HG02981 (cell line): ENCODE measurements at regions not wholly inside any gene's neighbourhood (a gene's known extent, or its start where the extent isn't known, plus 50 kb on each side); places are given as distances from the start of the nearest gene placed in this dataset.

ENCODE experiments used
- ATAC-seq: cut with Tn5 transposase; IDR thresholded peaks from one replicate; pipeline ENCODE4 v1.9.1; 2021; ENCODE audit warnings: mild to moderate bottlenecking, moderate library complexity; ENCODE audit not compliant: unreplicated experiment

DNA sequence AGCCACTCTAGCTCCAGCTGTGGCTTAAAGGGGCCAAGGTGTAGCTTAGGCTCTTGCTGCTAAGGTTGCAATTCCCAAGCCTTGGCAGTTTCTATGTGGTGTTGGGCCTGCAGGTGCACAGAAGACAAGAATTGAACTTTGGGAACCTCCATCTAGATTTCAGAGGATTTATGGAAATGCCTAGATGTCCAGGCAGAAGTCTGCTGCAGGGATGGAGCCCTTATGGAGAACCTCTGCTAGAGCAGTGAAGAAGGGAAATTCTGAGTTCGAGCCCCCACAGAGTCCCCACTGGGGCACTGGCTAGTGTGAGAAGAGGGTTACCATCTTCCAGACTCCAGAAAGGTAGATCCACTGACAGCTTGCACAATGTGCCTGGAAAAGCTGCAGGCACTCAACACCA lies 694.7 kb downstream of the SLC16A7 start:
- ATAC-seq = no peak

DNA sequence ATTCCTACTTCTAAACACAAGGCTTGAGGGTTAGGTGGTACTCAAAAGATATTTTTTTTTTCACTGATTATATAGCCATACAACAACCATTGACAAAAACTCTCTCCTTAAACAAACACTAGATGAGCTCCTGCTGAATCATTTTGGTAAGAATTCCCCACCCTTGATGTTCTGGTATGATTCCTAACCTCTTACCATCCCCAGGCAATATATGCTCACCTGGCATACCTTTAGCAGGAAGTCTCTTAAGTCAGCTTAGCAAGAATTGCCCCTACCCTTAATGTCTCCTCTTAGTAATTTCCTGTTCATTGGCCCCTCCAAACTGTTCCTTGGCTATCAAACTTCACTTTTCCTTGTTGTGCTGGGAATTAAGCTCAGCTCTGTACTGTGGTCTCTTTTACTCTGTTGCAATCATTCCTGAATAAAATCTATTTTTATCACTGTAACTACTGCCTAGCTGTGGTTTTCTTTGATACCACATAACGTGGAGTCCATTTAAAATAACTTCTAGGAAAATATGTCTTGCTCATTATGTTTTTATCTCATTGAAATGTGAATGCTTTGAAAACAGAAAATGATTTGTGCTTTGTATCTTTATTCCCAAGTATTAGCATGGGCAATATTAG lies 712.6 kb downstream of the SLC16A7 start:
- ATAC-seq = no peak

DNA sequence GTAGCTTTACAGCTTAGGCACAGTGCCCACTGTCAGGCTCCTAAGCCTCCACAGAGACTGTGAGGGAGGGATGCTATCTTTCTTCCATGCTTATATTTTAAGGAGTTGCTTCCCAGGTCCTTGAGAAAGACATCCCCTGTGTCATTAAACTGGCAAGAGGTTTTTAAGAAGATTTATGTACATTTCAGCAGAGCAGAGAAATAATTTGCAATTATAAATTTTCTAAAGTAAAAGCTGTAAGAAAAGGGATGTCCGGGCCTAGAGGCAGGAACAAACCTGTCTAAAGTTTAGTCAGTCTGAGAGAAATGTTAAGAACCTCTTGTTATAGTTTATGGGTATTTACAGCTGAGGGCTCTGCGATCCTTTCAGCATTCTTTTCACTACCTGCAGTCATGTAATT lies 716.1 kb downstream of the SLC16A7 start:
- ATAC-seq = no peak

DNA sequence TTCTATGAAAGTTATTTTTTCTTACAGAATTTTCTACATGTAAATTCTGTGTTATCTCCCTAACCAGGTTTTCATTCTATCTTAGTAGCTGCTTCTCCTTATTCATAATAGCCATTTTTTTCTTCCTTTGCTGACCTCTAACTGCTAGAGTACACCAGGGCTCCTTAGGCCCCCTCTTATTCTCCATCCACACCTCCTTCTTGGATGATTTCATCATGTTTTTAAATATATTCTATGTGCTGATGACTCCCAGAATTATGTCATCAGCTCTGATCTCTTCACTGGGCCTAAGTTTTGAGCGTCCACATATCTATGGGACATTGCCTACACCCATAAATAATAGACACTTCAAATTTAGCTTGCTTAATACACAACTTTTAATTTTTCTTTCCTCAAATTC lies 721.5 kb downstream of the SLC16A7 start:
- ATAC-seq = no peak

DNA sequence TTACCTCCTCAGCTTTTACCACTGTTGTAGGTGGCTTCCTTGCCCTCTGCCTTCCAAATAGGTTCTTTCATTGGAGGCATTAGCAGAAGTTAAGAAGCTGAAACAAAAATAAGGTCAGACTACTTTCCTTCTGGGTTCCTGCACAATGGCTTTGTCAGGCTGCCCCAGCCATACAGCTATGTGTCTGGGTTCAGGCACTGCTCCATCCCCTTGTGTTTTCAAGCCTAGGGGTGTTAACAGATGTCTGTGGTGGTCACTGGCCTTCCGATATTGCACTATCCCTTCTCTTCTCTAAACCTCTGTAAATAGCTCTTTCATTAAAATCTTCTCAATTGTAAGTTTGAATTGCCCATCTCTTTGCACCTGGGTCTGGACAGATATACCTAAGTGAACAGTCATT lies 728.9 kb downstream of the SLC16A7 start:
- no peak for ATAC-seq

DNA sequence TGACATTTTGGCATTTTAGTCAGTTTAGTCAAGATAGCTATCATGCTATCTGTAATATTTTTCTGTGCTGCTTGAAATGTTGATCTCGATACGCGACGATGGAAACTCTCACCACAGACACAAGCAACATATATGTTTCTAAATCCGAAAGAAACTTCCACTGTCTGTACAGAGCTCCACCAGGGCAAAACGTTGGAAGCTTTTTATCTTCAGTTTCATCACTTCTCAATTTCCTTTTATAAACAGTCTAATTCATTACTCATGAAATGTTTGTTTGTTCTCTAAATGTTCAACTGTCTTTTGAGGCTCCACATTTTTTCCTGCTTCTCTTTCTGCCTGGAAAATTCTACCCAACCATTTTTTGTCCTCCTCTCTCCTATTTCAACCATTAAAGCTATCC lies 737.6 kb downstream of the SLC16A7 start:
- no peak for ATAC-seq

DNA sequence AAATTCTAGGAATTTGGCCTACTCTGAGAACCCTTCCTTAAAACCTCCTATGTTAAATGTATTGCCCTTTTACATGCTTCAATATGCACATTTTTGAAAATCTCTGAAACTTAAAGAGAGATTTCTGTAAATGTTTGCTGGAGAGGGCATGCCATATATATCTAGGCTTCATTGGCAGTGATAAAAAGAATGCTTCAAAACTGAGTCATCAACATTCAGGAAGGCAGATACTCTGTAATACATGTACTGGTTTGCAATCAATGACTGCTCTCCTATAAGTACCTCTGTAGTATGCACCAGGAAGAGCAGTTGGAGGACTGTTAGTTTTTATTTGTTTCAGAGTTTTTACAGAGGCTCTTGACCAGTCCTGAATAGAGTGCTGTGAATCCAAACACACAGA lies 739.9 kb downstream of the SLC16A7 start:
- ATAC-seq = no peak

DNA sequence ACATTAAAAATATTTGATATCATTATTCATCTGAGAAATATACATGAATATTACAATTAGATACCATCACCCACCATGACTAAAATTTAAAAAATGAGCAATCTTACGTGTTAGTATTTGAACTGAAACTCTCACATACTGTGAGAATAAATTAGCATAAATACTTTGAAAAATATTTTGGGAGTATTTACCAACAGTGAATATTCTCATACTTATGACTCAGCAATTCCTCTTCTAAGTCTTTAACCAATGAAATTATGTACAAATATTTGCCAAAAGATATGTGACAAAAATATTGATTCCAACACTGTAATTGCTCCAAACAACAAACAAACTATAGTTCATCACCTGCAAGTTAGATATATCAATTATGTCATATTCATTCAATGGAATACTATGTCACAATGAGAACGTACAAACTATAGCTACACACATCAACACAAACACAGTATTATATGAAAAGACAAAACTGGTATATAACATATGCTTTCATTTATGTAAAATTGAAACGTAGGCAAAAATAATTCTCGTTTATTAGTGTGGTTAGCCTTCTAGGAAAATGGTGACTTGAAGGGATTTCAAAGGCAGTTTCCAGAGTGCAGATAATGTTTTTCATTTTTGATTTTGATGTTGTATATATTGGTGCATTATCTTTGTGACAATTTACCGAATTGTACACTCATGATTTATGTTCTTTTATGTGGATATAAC lies 742.2 kb downstream of the SLC16A7 start:
- no peak for ATAC-seq

DNA sequence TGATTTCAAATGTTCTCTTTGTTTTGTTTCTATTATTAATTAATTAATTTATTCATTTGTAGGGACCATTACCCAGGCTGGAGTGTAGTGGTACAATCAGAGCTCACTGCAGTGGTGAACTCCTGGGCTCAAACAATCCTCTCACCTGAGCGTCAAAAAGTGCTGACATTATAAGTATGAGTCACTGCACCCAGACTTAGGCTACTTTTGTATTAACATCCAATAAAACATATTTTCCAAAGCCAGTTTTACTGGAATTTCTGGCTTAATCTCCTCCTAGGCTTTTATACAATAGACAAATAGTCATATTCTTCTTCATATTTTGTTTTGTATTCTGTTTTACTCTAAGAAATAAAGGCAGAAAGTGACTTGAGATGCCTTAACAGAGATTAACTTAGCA lies 749.6 kb downstream of the SLC16A7 start:
- no peak for ATAC-seq

DNA sequence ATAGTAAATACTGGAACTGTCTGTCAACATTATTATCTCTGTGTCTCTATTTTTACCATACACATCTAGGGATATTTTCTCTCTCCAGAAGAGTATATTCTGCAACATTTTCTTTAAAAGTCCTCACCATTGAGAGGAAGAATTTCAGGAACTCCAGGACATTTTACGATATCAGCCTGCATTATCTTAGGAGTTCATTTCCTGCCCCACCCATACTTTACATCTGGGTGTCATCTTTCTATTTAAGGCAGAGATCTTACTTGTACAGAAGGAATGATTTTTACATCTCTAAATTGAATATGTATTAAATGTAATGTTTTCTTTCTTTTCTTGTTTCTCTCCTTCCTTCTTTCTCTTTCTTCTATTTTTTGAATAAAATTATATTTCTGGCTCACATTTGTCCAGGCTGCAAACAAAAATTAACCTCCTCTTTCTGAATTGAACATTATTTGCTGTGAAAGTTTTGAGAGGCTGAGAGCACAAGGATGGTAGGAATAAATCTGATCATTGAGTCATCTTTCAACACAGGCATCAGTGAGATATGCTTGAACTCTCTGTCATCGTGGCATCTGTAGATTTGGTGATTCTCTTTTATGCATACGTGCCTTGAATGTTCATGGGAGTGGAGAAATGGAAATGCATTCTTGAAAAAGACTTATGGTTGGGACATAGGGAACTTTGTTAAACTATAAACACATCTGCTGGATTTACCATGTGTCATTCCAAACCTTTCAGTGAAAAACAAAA lies 753.6 kb downstream of the SLC16A7 start:
- ATAC-seq = no peak

DNA sequence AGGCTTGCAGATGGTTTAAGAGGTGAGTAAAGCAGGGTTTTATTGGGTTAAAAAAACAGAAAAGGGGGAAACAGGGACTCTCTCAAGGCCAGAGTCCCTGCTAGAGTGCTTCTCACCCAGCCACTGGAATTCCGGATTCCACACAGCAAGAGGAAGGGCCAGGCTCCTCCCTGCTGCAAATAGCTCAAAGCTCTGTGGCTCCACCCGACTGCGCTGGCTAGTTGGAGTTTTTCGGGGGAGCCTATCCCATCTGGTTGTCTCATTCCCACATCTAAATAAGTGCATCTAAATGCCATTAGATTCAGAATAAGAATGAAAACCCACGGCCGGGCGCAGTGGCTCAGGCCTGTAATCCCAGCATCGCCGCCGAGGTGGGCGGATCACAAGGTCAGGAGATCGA lies 791.5 kb downstream of the SLC16A7 start:
- no peak for ATAC-seq

DNA sequence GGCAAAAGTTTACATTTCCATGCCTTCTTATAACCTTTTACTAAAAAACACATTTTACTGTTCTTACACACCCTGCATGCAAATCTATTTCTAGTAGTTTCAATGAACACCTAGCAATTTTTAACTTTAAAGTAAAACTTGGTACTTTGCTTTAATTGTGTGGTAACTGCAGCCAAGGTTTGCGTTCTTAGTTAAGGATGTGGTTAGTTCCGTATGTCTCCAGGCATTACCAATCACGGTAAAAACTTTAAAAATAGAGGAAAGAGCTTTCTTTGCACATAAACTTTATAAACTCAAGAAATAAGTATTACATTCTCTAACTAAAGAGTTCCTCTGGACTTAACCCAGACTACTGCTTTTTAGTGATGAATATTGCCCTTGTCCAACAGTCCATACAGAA lies 795.2 kb downstream of the SLC16A7 start:
- no peak for ATAC-seq

DNA sequence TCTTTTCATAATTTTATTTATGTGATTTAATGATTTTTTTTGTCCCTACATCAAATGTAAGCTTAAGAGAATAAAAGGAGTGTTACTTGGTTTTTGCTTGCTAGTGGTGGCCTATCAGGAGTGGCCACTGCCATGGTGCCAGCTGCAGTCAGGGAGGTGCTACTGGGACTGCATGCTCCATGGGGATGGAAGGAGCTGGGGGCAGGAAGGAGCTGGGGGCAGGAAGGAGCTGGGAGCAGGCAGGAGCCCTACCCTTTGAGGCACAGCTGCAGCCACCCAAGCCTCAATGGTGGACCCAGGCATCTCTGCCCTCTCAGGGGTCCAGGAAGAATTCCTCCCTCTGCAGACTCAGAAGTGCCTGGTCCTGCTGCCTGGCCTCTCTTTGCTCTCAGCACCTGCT lies 796.0 kb downstream of the SLC16A7 start:
- no peak for ATAC-seq

DNA sequence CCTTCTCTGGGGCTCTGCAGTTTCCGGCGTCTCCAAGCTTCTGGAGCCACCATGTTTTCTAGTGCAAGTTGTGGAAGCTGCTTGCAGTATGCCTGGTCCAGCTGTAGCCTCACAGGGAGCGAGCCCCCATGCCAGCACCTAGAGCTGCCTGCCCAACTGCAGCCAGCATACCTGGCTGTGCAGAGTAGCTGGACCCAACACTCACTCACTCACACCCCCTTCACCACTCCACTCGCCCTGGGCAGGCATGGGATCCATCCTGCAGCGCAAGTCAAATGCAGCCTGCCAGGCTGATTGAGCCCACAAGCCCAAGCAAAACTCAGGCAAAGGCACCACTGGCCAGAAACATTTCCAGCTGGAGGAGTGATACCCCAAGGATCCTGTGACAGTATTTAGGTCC lies 797.3 kb downstream of the SLC16A7 start:
- ATAC-seq = no peak

DNA sequence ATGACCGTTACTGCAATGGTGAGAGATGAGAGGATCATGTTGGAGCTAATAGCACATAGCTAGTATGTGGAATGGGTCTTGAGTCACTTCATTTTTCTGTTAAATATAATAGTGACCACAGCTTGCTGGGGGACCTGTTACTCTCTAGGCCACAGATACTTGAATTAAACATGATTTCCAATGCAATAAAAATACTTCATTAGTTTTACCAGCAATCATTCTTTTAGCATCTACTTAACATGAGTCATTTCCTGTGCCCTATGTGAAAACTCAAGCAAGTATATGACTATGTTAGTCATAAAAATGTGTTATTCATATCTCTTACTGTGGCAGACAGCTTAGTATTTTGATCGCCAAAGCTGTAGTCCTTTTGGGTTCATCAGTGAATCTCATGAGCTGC lies 798.8 kb downstream of the SLC16A7 start:
- ATAC-seq = no peak

DNA sequence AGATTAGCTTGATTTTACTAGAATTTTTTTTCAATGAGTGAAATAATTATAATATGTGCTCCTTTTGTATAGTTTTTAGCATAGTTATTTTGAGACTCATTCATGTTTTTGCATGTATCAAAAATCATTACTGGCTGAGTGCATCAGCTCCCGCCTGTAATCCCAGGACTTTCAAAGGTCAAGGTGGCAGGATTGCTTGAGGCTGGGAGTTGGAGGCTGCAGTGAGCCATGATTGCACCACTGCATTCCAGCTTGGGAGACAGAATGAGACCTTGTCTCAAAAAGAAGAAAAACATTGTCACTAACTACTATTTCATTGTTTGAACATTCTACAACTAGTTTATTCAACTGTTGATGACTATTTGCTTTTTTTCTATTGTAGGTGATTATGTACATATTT lies 802.7 kb downstream of the SLC16A7 start:
- no peak for ATAC-seq

DNA sequence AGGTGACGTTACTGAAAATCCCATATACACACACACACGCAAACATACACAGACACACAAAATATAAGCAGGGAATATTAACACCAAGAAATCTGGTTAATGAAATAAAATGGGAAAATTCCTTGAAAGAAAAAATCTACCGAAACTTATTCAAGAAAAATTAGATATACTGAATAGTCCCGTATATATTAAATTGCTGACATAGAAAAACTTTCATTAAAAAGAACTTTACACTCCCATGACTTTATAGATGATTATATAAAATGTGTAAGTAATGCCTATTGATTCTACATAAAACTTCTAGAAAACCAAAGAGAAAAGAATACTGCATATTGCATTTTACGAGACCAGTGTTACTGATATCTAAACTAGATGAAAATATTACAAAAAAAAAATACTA lies 803.2 kb downstream of the SLC16A7 start:
- ATAC-seq = no peak

DNA sequence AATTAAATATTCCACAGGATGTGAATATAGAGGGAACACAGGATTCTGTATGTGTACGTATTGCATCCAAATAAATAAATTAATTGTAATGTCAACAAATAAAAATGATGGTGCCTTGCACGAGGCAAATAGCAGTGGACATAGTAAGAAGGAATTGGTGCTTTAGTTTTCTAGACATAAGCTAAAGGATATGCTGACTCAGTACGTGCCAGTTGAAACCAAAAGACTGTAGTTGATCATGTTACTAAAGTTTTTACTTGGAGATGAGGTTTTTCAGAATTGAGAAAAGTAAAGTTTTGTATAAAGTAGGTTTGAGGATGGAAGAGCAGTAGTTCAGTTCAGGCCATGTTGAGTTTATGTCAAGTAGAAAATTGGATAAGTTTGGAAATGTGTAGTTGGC lies 807.2 kb downstream of the SLC16A7 start:
- ATAC-seq = no peak

DNA sequence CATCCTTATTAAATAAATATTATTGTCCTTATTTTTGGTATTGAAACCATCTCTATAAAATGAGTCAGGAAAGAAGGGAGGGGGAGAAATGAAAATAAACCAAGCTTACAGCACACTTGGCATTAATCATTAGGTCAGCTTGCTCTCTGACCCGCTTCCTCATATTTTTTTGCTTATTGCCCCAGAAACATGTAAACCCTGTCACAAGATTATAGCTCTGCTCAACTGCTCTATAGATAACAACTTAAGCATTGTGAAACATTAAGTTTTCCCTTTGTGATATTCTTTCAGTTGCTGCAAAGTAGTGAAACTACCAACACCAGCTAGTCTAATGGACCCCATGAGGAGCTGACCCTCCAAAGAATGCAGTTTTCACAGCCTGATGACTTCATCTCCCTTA lies 819.5 kb downstream of the SLC16A7 start:
- no peak for ATAC-seq

DNA sequence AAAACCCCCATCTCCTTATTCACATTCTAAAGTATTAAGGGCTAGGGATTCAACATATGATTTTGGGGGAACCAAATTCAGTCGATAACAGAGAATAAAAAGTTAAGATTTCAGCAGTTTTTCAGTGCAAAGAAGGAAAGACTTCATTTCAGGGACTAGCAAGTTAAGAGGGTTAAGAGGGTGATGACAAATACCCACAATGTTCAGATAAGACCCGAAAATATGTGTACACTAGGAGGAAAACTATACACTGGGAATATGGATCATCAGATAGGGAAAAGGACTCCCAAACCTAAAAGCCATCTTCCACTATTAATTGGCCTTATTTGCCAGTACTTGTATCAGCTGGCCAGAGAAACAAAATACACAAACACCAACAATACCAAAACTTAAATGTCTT lies 824.2 kb downstream of the SLC16A7 start:
- ATAC-seq = no peak

DNA sequence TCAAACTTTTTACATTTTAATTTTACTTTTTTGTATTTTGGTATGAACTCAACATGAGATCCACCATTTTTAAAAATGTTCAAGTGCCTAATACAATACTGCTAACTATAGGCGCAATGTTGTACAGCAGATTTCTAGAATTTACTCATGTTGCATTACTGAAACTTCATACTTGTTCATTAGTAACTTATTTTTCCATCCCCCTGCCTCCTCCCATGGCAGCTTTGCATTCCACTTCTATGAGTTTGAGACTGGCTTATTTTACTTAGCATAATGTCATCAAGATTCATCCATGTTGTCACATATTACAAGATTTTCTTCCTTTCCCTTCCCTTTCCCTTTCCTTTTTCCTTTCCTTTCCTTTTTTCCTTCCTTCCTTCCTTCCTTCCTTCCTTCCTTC lies 825.9 kb downstream of the SLC16A7 start:
- no peak for ATAC-seq

DNA sequence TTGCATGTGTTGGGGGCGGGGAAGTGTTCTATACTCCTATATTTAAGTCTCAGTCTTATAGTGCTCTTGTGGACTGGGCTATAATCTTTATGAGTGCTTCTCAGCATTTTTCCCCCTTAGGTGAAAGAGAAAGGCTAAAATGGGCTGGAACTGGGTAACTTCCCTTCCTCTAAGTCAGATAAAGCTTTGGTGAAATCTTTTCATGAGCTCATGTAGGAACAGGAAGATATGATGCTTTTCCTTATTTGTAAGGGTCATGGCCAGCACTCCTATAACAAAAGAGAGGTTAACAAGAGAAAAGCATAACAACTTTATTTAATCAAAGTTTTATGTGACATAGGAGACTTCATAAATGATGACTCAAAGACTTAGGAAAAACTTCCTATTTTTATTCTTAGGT lies 841.5 kb downstream of the SLC16A7 start:
- no peak for ATAC-seq
